ENCODE measurements at regions not wholly inside any gene's neighbourhood (a gene's known extent, or its start where the extent isn't known, plus 50 kb on each side); places are given as distances from the start of the nearest gene placed in this dataset.

DNA sequence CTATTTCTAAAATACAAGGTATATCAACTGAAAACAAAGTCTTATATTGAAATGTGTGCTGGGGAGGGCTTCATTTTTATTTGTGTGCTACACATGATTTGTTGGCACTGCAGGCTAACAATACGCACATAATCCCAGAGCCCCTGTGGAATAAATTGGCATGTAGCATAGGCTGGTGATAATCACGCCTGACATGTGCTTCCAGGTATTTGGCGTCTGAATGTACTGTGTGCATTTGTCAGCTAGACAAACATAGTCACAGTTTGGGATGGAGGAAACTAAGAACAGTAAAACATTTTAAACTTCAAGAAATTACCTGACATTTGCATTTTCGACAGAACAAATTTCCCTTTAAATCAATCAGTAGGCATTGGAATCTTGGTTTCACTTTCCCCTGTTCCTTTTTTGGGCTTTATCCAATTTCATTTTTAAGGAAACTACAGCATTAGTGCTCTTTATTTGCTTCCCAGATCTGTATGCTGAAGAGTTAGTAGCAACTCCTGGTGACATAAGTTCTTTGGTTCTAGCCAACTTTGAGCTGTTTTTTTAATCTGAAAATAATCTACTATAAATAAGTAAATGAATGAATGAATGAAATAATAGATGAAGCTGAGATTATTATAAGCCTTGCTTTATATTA, 472.3 kb downstream of the PDHA2 start:
- H3K4me3 ChIP-seq (ENCODE audit: low read length, poor library complexity, severe bottlenecking): no peak overlapping the region

DNA sequence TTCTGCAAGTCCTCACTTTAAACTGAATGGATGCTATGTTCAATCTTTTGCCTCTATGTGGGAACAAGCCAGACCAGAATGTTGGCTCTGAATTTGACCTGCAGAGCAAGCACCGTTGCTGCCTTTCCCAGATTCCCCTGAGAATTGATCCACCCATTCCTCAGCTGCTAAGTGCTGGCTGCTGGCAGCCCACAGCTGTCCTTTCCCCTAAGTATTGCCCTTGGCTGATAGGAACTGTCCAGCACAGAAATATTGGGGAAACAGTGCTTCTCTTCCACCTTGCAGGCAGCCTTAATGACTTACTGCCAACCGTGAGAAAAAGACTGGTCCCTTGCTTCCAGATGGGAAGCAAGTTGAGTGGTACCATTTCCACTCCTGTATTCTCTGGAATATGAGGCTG, 475.9 kb downstream of the PDHA2 start:
- Histone ChIP-seq H3K4me1 (ENCODE audit: insufficient read depth, low read length, poor library complexity, severe bottlenecking) (no peaks in the 10 kb centered on the region), H4K20me1 (ENCODE audit: insufficient read depth, low read length, poor library complexity, severe bottlenecking) (no peaks in the 10 kb centered on the region), H3K4me2 (ENCODE audit: low read depth, low read length, poor library complexity, severe bottlenecking) (no peak overlapping the region), H3K36me3 (ENCODE audit: insufficient read depth, low read length) (no peaks in the 10 kb centered on the region), H3K9ac (ENCODE audit: low read depth, low read length, poor library complexity, severe bottlenecking) (no peak overlapping the region), H3K9me3 (ENCODE audit: insufficient read depth, low read depth, low read length) (no peaks in the 10 kb centered on the region), H3K4me3 (ENCODE audit: low read length, poor library complexity, severe bottlenecking) (no peak overlapping the region), H3K79me2 (ENCODE audit: insufficient read depth, low read length) (no peaks in the 10 kb centered on the region), H3K27me3 (ENCODE audit: insufficient read depth, low read length, poor library complexity, severe bottlenecking) (no peaks in the 10 kb centered on the region), H3F3A (ENCODE audit: low read depth) (no peaks in the 10 kb centered on the region), H3K9me2 (replicated peaks; ENCODE audit: low read depth, low read length) (no peaks in the 10 kb centered on the region; the same call in 1 of the 2 replicates), H2AFZ (ENCODE audit: low read length) (no peak overlapping the region)
- TF ChIP-seq, protein P1, sequence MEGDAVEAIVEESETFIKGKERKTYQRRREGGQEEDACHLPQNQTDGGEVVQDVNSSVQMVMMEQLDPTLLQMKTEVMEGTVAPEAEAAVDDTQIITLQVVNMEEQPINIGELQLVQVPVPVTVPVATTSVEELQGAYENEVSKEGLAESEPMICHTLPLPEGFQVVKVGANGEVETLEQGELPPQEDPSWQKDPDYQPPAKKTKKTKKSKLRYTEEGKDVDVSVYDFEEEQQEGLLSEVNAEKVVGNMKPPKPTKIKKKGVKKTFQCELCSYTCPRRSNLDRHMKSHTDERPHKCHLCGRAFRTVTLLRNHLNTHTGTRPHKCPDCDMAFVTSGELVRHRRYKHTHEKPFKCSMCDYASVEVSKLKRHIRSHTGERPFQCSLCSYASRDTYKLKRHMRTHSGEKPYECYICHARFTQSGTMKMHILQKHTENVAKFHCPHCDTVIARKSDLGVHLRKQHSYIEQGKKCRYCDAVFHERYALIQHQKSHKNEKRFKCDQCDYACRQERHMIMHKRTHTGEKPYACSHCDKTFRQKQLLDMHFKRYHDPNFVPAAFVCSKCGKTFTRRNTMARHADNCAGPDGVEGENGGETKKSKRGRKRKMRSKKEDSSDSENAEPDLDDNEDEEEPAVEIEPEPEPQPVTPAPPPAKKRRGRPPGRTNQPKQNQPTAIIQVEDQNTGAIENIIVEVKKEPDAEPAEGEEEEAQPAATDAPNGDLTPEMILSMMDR (conservative IDR thresholded peaks at IDR 0.05; ENCODE audit: low read length): no peak
- TF ChIP-seq EZH2phosphoT487 (IDR thresholded peaks at IDR 0.05; ENCODE audit: borderline replicate concordance): no peak

More for the DNA sequence above, 472.3 kb downstream of the PDHA2 start:
- Histone ChIP-seq H3K9me2 (replicated peaks; ENCODE audit: low read depth, low read length) (no peaks in the 10 kb centered on the region; the same call in 1 of the 2 replicates), H3K4me2 (ENCODE audit: low read depth, low read length, poor library complexity, severe bottlenecking) (no peak overlapping the region), H3F3A (ENCODE audit: low read depth) (no peaks in the 10 kb centered on the region), H2AFZ (ENCODE audit: low read length) (no peak overlapping the region), H4K20me1 (ENCODE audit: insufficient read depth, low read length, poor library complexity, severe bottlenecking) (no peaks in the 10 kb centered on the region), H3K9ac (ENCODE audit: low read depth, low read length, poor library complexity, severe bottlenecking) (no peak overlapping the region), H3K36me3 (ENCODE audit: insufficient read depth, low read length) (no peaks in the 10 kb centered on the region), H3K27me3 (ENCODE audit: insufficient read depth, low read length, poor library complexity, severe bottlenecking) (no peaks in the 10 kb centered on the region), H3K4me1 (ENCODE audit: insufficient read depth, low read length, poor library complexity, severe bottlenecking) (no peaks in the 10 kb centered on the region), H3K9me3 (ENCODE audit: insufficient read depth, low read depth, low read length) (peaks cover 2% of the 10 kb centered on the region; the same call in 1 of the 2 replicates), H3K79me2 (ENCODE audit: insufficient read depth, low read length) (no peaks in the 10 kb centered on the region)
- TF ChIP-seq, protein P1 (conservative IDR thresholded peaks at IDR 0.05; ENCODE audit: low read length): no peak
- TF ChIP-seq EZH2phosphoT487 (IDR thresholded peaks at IDR 0.05; ENCODE audit: borderline replicate concordance): no peak

DNA sequence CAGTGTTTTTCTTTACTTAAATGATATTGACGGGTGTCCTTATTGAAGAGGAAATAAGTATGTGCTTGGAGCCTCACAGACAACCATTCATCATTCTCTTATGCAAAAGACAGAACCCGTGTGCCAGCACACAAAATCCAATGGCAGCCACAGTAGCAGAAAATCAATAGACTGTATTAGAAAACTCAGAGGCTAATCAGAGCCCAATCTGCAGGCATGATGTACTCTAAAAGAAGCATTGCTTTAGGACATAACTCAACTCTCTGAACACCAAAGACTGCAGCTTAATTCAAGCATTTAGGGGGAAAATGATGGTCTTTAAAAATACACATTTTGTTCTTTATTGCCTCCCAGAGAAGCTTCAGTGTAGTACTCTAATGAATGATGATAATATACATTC, 476.9 kb downstream of the PDHA2 start:
- H3K9me3 ChIP-seq (ENCODE audit: insufficient read depth, low read depth, low read length): no peaks in the 10 kb centered on the region
- no peaks in the 10 kb centered on the region for H4K20me1 ChIP-seq (ENCODE audit: insufficient read depth, low read length, poor library complexity, severe bottlenecking)
- H2AFZ ChIP-seq (ENCODE audit: low read length): no peak overlapping the region
- H3F3A ChIP-seq (ENCODE audit: low read depth): no peaks in the 10 kb centered on the region
- H3K4me1 ChIP-seq (ENCODE audit: insufficient read depth, low read length, poor library complexity, severe bottlenecking): no peaks in the 10 kb centered on the region
- no peak overlapping the region for H3K4me3 ChIP-seq (ENCODE audit: low read length, poor library complexity, severe bottlenecking)
- no peaks in the 10 kb centered on the region; the same call in 1 of the 2 replicates for H3K9me2 ChIP-seq (replicated peaks; ENCODE audit: low read depth, low read length)
- no peaks in the 10 kb centered on the region for H3K79me2 ChIP-seq (ENCODE audit: insufficient read depth, low read length)
- no peak overlapping the region for H3K9ac ChIP-seq (ENCODE audit: low read depth, low read length, poor library complexity, severe bottlenecking)
- no peak overlapping the region for H3K4me2 ChIP-seq (ENCODE audit: low read depth, low read length, poor library complexity, severe bottlenecking)
- no peaks in the 10 kb centered on the region for H3K27me3 ChIP-seq (ENCODE audit: insufficient read depth, low read length, poor library complexity, severe bottlenecking)
- TF ChIP-seq, protein P1 (conservative IDR thresholded peaks at IDR 0.05; ENCODE audit: low read length): no peak
- TF ChIP-seq EZH2phosphoT487 (IDR thresholded peaks at IDR 0.05; ENCODE audit: borderline replicate concordance): no peak
- H3K36me3 ChIP-seq (ENCODE audit: insufficient read depth, low read length): no peaks in the 10 kb centered on the region
